ENCODE measurements at regions not wholly inside any gene's neighbourhood (a gene's known extent, or its start where the extent isn't known, plus 50 kb on each side); places are given as distances from the start of the nearest gene placed in this dataset.

DNA sequence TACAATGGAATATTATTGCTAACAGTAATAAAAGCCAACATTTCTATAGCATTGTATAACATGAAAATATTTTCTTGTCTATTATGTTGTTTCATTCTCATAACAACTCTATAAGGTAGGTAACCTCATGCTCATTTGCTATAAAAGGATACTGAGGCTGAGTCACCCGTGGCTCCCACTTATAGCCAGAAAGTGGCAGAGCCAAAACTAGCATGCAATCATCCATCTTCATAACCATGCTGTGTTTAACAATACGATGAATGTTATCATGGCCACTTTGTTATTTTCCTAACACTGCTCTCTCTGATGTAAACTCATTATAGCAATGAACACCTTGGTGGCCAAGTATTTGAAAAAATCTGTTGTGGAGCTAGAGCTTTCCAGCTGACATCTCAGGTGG lies 80.8 kb upstream of the JUN start:
- no peak for DNase-seq

GRCh38 chr1:58866578-58866977 lies 82.7 kb upstream of the JUN start:
- no peak for DNase-seq

DNA sequence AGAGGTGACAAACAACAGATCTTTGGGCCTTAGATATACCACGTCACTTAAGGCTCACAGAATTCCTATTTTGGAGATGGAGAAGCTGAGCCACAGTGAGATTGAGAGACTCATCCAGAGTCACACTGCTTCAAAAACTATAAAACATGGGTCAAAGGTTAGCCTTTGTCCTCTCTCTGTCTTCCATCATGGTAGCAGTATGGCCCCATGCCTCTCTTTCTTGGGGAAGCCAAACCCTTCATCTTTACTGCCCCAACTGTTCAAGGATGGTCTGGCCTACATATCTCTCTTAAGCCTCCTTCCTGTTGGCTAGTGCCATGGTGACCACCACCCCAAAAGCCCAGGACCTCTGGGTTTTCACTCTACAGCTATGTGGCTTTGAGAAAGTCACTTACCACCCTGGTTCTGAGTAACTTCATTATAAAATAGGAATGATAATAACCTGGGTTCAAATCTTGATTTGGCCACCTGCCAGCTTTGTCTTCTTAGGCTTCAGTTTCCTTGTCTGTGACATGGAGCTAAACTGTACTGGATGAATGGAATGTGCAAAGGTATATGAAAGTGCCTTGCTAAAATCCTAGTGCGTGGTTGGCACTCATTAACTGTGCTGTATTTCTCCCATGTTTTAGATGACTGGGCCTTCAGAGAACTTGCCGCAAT lies 85.9 kb upstream of the JUN start:
- DNase-seq = no peak

GRCh38 chr1:58870298-58870676 lies 86.4 kb upstream of the JUN start:
- no peak for DNase-seq

- no peak for DNase-seq
Measured at GRCh38 chr1:58874342-58874741, 90.5 kb upstream of the JUN start.

DNA sequence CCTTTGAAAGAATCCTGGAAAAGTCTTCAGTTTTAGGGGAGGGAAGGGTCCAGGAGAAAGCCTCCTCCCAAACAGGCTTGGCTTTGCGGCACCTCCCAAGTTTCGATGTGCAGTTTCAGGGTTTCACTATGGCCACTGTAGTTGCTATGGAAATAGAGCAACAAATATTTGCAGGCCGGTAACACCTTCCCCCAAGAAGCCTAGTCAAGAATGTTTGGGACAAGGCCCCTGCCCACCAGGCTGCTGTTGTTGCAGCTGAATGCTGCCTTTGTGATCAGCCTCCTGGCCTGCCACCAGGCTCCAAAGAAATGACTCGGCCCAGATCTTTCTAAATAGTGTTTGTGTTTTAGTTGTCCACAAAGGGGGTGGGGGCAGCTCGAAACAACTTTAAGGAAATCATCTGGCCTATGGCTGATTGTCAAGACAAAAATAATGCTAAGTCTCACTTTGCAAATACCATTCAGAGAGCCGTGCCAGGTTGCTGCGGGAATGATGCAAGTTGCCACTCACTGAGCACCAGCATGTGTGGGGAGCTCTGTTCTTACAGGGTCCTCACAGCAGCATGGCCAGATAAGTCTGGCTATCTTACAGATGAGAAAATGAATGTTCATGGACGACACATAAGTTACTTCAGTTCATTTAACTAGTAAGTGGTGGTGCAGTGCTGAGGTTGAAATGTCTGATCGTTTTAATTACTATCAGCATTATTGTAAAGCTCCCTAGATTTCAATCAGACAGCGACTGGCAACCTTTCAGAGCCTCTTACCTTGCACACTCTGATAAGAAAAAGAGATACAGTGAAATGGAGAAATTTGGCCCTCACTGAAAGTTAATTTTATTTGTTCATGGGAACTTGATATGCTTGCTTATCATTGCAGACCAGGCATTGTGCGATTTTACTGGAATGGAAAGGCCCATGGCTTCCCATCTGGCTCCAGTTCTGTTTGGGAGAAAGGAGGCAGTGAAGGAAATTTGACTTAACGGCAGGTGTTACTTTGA lies 91.2 kb upstream of the JUN start:
- DNase-seq = no peak

DNA sequence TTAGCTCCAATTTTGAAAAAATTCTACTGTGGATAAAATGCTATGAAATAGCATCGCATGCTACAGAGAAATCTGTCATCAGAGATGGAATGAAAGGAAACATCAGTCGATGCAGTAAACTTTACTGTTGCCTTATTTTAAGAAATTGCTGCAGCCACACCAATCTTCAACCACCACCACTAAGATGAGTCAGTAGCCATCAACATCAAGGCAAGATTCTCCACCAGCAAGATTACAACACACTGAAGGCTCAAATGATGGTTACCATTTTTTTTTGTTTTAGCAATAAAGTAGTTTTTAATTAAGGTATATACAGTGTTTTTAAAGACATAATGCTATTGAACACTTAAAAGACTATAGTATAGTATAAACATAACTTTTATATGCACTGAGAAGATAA lies 95.6 kb upstream of the JUN start:
- no peak for DNase-seq

GRCh38 chr1:58880592-58880991 lies 96.7 kb upstream of the JUN start:
- DNase-seq = no peak

DNA sequence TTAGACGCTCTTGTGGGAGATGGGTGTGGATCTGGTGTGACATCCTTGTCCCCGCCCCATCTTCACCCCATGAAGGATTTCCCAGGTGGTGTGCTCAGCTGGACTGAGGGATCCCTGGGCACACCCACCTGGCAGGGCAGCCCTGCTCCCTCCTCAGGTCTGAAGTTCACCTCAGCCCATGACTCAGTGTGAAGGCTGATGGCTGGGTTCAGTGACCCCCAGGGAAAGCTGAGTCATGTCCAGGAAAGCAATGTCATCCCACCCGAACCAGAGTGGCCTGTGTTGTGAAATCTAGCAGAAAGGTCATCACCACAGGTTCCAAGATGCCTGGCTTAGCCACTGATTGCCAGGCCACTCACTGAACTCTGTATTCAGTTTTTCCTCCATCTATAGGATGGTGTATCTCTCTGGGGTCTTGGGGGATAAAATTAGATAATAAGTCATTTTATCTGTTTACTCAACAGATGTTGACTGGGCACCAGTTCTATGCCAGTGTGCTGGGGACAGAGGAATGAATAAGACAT lies 97.7 kb upstream of the JUN start:
- peak in 1 of 2 donors; percentile 37 for DNase-seq

DNA sequence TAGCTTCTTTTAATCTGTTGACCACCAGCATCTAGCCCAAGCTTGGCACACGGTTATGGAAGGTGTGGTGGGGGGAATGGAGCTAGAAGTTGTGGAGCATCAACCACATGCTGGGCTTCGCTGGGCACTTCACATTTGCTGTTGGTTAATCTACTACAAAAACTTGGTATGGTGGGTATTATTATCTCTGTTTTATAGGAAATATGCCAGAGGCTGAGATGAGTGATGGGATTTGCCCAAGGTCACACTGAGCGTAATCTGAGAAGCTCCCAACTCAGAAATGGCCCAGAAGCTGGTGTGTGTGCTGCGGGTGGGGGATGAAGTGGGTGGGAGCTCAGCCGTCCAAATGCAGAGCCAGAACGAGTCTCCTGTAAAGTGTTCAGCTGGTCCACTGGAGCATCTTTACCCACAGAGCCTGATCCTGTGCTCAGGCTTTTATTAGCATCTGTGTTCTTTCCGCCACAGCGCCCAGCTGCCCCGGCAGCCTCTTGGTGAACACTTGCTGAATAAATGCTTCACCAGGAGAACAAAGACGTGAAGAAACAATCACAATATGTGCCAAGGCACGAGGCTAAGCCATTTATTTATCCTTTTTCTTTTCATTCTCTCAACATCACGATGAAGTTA lies 98.6 kb upstream of the JUN start:
- DNase-seq = no peak

DNA sequence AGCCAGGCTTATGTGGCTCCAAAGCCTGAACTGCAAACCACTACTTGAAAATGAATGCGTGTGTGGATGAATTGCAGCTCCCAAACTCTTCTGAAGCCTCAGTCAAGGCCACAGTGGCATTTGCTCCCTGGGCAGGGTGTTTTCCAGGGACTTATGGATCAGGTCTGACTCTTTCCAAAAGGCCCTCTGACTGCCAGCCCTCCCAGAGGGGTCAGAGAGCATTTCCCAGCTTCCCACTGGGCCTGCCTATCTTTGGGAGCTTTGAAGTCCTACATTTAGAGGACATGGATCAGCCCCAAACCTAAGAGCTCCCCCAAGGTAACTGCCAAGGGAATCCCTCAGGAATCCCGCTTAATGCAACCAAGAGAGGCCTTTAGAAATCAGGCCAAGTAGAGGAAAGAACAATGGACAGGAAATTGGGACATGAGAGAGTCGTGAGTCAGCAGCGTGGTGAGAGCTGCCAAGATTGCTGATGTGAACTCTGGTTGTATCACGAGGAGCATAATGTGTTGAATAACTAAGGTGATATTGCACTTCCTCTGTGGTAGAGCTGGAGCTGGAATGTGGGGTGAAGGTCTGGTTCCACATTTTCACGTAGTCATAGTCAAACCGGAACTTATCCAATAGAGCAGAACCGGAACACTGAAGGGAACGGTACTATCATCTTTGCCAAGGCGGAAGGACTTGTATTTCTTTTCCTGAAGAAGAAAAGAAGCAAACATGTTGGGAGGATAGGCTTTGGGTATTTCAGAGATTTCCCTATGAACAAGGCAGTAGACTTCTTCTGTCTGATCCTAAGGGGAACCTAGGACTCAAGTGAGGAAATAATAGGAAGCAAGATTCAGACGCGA lies 99.4 kb upstream of the JUN start:
- peak in 1 of 2 donors; percentile 68 for DNase-seq

DNA sequence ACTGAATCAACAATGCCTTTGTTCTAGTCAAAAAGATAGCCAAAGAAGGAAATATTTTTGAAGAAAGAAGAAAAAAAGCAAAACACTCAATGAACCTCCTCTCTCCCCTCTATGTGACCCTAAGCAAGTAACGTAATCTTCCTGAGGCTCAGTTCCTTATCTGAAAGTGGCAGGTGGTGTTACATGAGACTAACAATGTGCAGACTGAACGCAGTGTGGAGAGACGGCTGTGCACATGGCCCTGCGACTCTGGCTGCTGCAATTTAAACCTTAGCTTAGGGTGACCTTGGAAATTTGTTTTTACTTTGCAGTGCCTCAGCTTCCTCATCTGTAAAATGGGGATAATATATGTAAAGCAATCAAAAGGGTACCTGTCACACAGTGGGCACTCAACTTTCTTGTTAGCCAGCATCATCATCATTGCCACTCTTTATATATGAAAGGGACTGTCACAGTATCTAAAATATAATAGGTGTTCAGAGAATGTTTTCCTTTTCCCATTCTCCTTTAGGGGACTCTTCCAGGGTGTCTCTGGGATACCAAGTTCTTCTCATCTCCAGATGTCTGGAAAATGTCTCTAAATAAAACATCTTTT lies 100.1 kb upstream of the JUN start:
- no peak for DNase-seq

- DNase-seq = no peak
Measured at GRCh38 chr1:58884706-58885661, 101.1 kb upstream of the JUN start.

GRCh38 chr1:58885998-58886397 lies 102.2 kb upstream of the JUN start:
- DNase-seq = peak in 1 of 2 donors; percentile 42

DNA sequence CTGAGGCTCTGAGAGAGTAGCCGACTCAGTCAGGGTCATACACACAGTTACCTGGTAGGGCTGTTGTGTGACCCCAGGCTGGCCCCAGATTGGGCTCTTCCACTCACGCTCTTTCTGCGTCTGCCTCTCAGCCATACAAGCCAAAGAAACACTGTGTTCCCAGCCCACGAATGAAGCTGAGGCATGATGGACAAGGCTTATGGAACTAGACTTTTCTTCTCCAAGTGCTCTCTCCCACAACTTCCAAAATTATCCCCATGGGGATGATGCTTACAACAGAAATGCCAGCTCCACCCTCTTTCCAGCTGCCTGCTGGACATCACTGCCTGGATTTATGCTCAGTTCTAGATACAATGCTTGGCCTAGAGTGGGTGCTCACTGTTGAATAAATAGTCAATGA lies 102.8 kb upstream of the JUN start:
- no peak for DNase-seq

- DNase-seq = no peak
Measured at GRCh38 chr1:58887059-58887458, 103.2 kb upstream of the JUN start.

DNA sequence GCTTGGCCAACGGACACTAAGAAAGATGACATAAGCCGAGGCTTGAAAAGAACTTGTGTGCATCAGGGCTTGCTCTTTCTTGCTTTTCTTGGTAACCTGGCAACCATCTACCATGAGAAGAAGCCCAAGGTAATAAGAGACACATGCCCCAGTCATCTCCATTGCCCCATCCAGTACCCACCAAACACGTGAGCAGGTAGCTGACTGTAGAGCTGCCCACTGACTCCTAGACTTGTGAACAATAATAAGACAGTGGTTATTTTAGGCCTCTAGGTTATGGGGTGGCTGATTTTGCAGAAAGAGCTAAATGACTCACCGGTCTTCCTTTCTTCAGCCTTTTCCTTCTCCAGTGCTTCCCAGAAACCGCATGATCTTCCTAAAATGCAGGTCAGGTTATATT lies 105.0 kb upstream of the JUN start:
- no peak for DNase-seq

DNA sequence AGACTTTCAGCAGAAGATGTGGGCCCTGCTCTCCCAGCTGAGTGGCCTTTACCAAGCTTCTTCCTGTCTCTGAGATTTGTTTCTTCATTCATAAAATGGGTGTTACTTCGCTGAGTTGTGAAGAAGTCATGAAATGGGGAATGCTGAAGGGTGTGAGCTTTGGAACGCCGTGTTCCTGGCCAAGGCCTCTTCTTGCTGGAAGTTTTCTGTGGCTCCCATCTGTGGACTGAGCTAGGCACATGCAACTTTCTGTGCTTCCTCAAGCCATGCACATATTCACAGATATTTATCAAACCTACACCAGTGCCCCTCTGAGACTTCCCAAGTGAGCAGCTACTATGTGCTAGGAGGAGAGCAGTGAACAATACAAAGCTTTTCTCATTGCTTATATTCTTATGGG lies 106.3 kb upstream of the JUN start:
- DNase-seq = no peak

- no peak for DNase-seq
Measured at GRCh38 chr1:58890609-58891008, 106.8 kb upstream of the JUN start.

GRCh38 chr1:58891347-58891746 lies 107.5 kb upstream of the JUN start:
- no peak for DNase-seq
